ENCODE measurements at regions not wholly inside any gene's neighbourhood (a gene's known extent, or its start where the extent isn't known, plus 50 kb on each side); places are given as distances from the start of the nearest gene placed in this dataset.

DNA sequence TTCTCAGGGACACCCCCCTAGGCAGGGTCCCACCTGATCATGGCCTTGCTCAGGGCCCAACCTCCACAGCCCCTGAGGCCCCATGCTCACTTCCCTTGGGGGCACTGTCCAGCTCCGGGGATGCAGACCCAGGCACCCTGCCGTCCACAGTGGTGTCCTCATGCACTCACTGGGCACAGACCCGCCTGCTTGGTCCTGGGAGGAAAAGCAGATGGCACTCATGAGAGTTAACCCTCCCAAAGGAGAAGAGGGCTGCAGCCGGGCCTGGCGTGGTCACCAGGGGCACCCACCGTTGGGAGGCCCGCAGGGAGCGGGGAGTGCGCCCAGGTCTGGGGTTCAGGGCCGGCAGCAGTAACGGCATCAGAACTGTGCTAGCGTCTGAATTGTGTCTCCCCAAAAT lies 1270.9 kb downstream of the BRD1 start:
- H3K79me2 ChIP-seq (ENCODE audit: insufficient read depth, low read length) = no peaks in the 10 kb centered on the region

DNA sequence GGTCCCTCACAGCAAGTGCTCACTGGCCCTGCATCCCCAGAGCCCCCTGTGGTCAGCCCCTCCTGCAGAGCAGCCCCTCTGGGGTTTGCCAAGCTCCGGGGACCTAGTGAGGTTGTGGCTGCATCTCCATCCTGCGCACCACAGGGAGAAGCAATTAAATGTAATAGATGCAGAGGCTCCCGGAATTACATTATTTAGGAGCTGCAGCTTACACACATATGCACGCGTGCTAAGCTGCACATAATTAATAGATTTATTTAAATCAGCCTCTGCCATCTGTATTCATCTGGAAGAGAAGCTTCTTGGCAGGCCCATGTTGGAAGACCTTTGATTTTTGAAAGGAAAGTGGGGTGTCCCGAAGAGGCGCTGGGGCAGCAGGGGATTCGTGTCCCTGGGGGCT lies 1271.5 kb downstream of the BRD1 start:
- no peak overlapping the region for H3K4me2 ChIP-seq (ENCODE audit: low read depth, low read length, poor library complexity, severe bottlenecking)
- TF ChIP-seq EZH2phosphoT487 (IDR thresholded peaks at IDR 0.05; ENCODE audit: borderline replicate concordance) = no peak
- TF ChIP-seq, protein P1, sequence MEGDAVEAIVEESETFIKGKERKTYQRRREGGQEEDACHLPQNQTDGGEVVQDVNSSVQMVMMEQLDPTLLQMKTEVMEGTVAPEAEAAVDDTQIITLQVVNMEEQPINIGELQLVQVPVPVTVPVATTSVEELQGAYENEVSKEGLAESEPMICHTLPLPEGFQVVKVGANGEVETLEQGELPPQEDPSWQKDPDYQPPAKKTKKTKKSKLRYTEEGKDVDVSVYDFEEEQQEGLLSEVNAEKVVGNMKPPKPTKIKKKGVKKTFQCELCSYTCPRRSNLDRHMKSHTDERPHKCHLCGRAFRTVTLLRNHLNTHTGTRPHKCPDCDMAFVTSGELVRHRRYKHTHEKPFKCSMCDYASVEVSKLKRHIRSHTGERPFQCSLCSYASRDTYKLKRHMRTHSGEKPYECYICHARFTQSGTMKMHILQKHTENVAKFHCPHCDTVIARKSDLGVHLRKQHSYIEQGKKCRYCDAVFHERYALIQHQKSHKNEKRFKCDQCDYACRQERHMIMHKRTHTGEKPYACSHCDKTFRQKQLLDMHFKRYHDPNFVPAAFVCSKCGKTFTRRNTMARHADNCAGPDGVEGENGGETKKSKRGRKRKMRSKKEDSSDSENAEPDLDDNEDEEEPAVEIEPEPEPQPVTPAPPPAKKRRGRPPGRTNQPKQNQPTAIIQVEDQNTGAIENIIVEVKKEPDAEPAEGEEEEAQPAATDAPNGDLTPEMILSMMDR (conservative IDR thresholded peaks at IDR 0.05; ENCODE audit: low read length) = no peak
- H4K20me1 ChIP-seq (ENCODE audit: insufficient read depth, low read length, poor library complexity, severe bottlenecking) = no peaks in the 10 kb centered on the region
- no peaks in the 10 kb centered on the region; the same call in 1 of the 2 replicates for H3K9me3 ChIP-seq (ENCODE audit: insufficient read depth, low read depth, low read length)
- H3K9ac ChIP-seq (ENCODE audit: low read depth, low read length, poor library complexity, severe bottlenecking) = no peak overlapping the region
- no peaks in the 10 kb centered on the region for H3K27me3 ChIP-seq (ENCODE audit: insufficient read depth, low read length, poor library complexity, severe bottlenecking)
- no peaks in the 10 kb centered on the region for H3F3A ChIP-seq (ENCODE audit: low read depth)
- no peak overlapping the region for H3K4me3 ChIP-seq (ENCODE audit: low read length, poor library complexity, severe bottlenecking)
- no peak overlapping the region for H2AFZ ChIP-seq (ENCODE audit: low read length)
- H3K79me2 ChIP-seq (ENCODE audit: insufficient read depth, low read length) = no peaks in the 10 kb centered on the region
- H3K36me3 ChIP-seq (ENCODE audit: insufficient read depth, low read length) = no peaks in the 10 kb centered on the region
- H3K4me1 ChIP-seq (ENCODE audit: insufficient read depth, low read length, poor library complexity, severe bottlenecking) = no peaks in the 10 kb centered on the region
- H3K9me2 ChIP-seq (replicated peaks; ENCODE audit: low read depth, low read length) = no peaks in the 10 kb centered on the region

More for the DNA sequence above, 1270.9 kb downstream of the BRD1 start:
- H3K4me1 ChIP-seq (ENCODE audit: insufficient read depth, low read length, poor library complexity, severe bottlenecking) = no peaks in the 10 kb centered on the region
- no peaks in the 10 kb centered on the region for H3K36me3 ChIP-seq (ENCODE audit: insufficient read depth, low read length)
- H4K20me1 ChIP-seq (ENCODE audit: insufficient read depth, low read length, poor library complexity, severe bottlenecking) = no peaks in the 10 kb centered on the region
- no peak overlapping the region for H2AFZ ChIP-seq (ENCODE audit: low read length)
- TF ChIP-seq, protein P1 (conservative IDR thresholded peaks at IDR 0.05; ENCODE audit: low read length) = no peak
- TF ChIP-seq EZH2phosphoT487 (IDR thresholded peaks at IDR 0.05; ENCODE audit: borderline replicate concordance) = no peak
- H3K9me2 ChIP-seq (replicated peaks; ENCODE audit: low read depth, low read length) = no peaks in the 10 kb centered on the region
- no peaks in the 10 kb centered on the region for H3K27me3 ChIP-seq (ENCODE audit: insufficient read depth, low read length, poor library complexity, severe bottlenecking)
- no peak overlapping the region for H3K4me3 ChIP-seq (ENCODE audit: low read length, poor library complexity, severe bottlenecking)
- H3K9me3 ChIP-seq (ENCODE audit: insufficient read depth, low read depth, low read length) = no peaks in the 10 kb centered on the region; the same call in 1 of the 2 replicates
- no peaks in the 10 kb centered on the region for H3F3A ChIP-seq (ENCODE audit: low read depth)
- no peak overlapping the region for H3K9ac ChIP-seq (ENCODE audit: low read depth, low read length, poor library complexity, severe bottlenecking)
- no peak overlapping the region for H3K4me2 ChIP-seq (ENCODE audit: low read depth, low read length, poor library complexity, severe bottlenecking)

GRCh38 chr22:48555606-48556005 lies 1272.1 kb downstream of the BRD1 start:
- Histone ChIP-seq H4K20me1 (ENCODE audit: insufficient read depth, low read length, poor library complexity, severe bottlenecking) (no peaks in the 10 kb centered on the region), H3K4me1 (ENCODE audit: insufficient read depth, low read length, poor library complexity, severe bottlenecking) (no peaks in the 10 kb centered on the region), H2AFZ (ENCODE audit: low read length) (no peak overlapping the region), H3K4me3 (ENCODE audit: low read length, poor library complexity, severe bottlenecking) (no peak overlapping the region), H3K9me2 (replicated peaks; ENCODE audit: low read depth, low read length) (no peaks in the 10 kb centered on the region), H3F3A (ENCODE audit: low read depth) (no peaks in the 10 kb centered on the region), H3K9ac (ENCODE audit: low read depth, low read length, poor library complexity, severe bottlenecking) (no peak overlapping the region), H3K36me3 (ENCODE audit: insufficient read depth, low read length) (no peaks in the 10 kb centered on the region), H3K27me3 (ENCODE audit: insufficient read depth, low read length, poor library complexity, severe bottlenecking) (no peaks in the 10 kb centered on the region), H3K9me3 (ENCODE audit: insufficient read depth, low read depth, low read length) (no peaks in the 10 kb centered on the region; the same call in 1 of the 2 replicates), H3K79me2 (ENCODE audit: insufficient read depth, low read length) (no peaks in the 10 kb centered on the region), H3K4me2 (ENCODE audit: low read depth, low read length, poor library complexity, severe bottlenecking) (no peak overlapping the region)
- no peak for TF ChIP-seq EZH2phosphoT487 (IDR thresholded peaks at IDR 0.05; ENCODE audit: borderline replicate concordance)
- TF ChIP-seq, protein P1 (conservative IDR thresholded peaks at IDR 0.05; ENCODE audit: low read length) = no peak
